HG03354 (cell line): ENCODE measurements at regions not wholly inside any gene's neighbourhood (a gene's known extent, or its start where the extent isn't known, plus 50 kb on each side); places are given as distances from the start of the nearest gene placed in this dataset.

Source experiments
- ATAC-seq: cut with Tn5 transposase; IDR thresholded peaks from one replicate; pipeline ENCODE4 v1.9.1; 2021; ENCODE audit warnings: mild to moderate bottlenecking; ENCODE audit not compliant: unreplicated experiment, poor library complexity, severe bottlenecking

GRCh38 chr17:71360301-71360700, 760.5 kb upstream of the SOX9 start:
- no peak for ATAC-seq

DNA sequence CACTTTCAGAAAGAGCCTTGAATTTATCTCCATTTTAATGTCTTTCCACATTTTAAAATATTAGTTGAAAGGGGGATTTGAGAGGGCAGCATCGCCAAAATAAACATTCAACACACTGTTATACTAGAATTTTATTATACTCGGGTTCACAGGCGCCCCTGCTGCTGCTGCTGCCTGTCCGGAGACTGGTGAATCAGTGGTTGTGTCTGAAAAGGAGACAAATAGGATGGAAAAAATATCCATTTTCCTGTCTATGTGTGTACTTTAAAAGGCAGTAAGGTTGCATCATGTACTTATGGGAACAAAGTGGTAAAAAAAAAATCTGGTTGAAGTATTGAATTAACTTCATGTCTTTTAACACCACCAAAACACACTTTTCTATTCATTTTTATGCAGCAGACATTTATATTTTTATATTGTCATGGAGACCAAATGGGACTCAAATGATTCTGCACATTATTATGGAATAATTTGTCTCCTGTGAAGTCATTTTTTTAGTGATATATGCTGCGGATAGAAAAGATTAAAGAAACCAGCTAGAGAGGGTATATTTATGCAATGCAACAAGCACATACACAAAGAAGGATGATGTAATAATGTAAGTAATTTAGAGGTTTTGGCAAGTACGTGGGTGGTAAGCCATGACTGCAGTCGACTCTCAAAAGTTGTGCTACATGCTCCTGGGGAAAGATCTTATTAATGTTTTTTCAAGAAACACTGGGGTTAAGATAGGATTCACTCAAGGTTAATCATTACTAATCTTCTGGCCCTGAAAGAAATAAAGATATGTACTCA, 759.0 kb upstream of the SOX9 start:
- no peak for ATAC-seq

DNA sequence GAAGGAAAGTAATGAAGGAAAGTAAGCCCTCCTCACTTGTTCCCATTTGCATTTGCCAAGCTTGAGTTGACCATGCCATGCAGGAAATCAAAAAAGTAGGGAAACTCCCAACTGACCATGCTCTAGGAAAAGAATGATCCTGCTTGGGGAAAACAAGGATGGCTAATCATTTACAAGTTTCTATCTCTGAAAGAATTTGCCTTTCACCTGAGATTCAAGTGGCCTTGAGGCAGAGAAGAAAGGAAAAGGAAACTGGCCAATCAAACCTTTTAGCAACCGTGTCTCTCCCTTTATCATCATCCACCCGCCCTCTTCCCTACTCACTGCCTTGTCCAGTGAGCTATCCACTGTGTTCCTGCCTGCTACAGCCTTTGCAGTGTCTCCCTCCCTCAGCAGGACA, 757.2 kb upstream of the SOX9 start:
- ATAC-seq, result no peak

GRCh38 chr17:71371809-71372208, 749.0 kb upstream of the SOX9 start:
- no peak for ATAC-seq

DNA sequence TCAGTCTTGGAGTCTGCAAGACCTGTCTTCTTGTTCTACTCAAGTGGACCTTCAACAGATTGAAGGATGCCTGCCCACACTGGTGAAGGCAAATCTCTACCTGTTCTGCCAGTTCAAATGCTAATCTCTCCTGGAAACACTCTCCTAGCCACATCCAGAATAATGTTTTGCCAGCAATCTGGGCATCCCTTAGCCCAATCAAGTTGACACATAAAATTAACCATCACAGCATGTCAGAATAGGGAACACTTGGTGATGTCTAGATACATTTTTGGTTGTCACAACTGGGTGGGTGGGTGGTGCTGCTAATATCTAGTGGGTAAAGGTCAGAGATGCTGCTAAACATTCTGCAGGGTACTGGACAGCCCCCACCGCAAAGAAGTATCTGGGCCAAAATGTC, 744.9 kb upstream of the SOX9 start:
- no peak for ATAC-seq

- no peak for ATAC-seq
These were observed 743.9 kb upstream of the SOX9 start for GRCh38 chr17:71376933-71377332.

DNA sequence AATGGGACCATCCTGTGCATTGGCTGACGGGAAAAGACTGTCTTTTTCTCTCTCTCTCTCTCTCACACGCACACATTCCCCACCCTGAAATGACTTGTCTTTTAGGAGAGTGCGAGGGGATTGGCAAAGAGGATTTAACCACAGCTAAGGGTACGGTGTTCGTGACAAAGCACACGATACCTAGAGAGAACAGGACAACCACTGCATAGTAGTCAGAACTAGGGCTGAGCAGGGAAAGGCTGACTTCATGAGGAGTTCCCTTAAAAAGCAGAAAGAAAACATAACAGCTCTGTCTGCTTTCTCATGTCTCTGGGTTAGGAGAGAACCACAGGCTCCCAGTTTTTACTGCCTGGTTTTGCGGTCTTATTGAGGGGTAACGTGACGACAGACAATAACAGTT, 742.8 kb upstream of the SOX9 start:
- no peak for ATAC-seq

- no peak for ATAC-seq
These were observed 742.1 kb upstream of the SOX9 start for GRCh38 chr17:71378741-71379140.

GRCh38 chr17:71379512-71379911, 741.3 kb upstream of the SOX9 start:
- no peak for ATAC-seq

- ATAC-seq, result no peak
These were observed 740.3 kb upstream of the SOX9 start for GRCh38 chr17:71380535-71380934.

DNA sequence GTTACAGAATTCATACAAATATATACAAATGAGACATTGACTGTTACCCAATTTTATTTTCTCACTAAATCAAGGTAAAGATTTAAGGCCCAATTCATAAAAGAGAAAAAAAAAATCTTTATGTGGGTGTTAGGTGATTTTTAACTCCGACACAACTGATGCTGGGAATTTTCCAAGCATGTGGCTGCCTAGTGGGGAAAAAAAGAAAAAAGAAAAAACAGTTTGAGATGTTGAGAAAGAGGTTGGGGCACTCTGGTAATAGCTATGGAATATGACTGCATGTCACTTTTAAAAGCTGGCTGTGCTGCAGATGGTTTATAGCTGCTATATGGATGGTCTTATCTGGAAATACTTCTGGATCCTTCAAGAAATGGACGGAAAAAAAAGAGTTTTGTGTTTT, 739.9 kb upstream of the SOX9 start:
- no peak for ATAC-seq

DNA sequence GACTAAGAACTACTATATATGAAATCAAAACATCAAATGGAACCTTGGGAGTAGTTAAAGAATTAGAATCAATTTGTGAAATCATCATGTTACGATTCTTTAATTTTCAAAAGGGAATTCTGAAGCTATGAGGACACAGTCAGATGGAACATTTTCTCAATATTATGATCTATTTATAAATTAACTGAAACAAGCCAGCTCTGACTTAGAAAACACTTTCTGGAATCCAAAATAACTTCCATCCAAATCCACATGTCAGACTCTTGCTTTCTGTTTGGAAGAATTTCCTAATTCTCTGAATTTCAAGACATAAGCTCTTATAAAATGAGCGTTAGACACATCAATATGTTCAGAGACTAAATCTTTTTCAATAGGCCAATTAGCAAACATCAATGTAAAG, 737.7 kb upstream of the SOX9 start:
- no peak for ATAC-seq

- no peak for ATAC-seq
These were observed 733.4 kb upstream of the SOX9 start for GRCh38 chr17:71387456-71387855.

DNA sequence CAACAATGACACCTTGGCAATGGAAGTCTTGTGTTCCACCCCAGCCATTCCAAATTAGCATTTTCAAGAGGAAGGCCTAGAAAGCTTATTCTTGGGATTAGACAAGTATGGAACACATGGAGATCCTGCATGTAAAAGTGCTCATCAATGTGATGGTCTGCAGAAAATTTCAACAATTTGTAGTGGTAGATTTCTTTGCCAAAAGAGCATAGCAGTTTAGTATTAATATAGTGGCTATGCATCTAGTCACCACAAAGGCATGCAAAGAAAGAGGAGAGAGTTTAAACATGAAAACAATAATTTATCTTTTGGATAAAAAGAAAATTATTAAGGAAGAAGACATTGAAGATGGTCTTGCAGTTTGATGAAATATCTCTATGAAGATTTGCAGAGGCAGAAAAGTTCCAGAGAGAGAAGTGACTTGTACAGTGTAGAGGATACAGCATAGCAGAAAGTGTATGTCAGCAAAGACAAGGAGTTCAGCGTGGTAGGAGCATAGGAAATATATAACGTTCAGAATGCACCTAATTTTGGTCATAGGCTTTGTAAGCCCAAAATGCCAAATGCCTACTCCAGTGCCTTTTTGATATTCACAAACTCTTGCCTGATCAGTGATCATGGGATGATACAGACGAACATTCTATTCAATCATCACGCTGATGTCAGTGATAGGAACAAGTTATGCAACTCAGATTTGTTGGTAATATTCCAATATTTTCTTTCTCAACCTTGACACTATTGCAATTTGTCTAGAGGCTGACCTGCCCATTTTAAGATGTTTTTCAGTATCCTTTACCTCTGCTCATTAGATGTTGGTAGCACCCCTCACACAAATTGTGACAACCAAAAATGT, 727.9 kb upstream of the SOX9 start:
- ATAC-seq, result no peak

- no peak for ATAC-seq
These were observed 724.9 kb upstream of the SOX9 start for GRCh38 chr17:71395901-71396300.

DNA sequence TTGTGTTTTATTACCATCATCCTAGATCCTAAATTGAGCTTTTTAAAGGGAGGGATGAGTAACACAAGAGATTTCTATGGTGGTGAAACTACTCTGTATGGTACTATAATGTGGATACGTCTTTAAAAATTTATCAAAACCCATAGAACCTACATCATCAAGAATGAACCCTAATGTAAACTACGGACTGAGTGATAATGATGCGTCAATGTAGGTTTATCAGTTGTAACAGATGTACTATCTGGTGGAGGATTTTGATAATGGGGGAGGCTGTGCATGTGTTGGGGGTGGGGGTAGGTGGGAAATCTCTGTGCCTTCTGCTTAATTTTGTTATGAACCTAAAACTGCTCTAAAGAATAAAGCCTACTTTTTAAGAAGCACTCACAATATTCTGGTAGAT, 724.1 kb upstream of the SOX9 start:
- ATAC-seq, result no peak

DNA sequence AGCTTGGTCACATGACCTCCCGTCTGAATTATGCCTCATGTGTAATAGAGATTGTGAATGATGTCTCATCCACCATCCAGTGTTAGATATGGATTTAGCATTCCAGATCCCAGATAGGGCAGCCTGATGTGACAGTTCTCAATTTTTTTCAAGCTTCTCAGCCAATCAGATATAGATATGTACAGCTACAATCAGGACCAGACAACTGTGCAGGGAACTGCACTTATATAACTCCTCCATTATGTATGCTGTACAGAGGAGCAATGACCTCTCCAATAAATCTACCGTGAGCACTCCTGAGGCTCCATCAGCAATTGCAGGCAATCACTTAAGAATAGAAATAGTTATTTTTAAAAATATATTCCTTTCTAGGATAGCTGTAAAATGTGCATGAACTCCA, 722.8 kb upstream of the SOX9 start:
- no peak for ATAC-seq

DNA sequence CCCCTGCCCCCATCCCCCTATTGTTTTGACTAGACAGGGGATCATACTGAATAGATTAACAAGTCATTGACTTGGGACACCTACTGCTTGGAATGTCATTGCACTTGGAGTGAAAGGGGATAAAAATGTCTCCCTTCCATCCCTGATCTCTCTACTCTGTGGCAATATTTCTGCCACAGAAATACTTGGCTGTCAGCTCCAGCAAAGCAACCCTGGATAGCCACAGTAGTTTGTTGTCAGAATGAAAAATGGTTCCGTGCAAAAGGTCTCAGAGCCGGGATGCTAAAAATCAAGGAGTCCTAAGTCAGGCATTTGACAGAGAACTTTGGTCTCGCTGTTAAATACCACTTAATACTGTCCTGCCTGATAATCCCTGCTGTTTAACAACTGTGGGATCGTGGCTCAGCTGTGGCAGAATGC, 722.0 kb upstream of the SOX9 start:
- no peak for ATAC-seq

GRCh38 chr17:71399221-71399620, 721.6 kb upstream of the SOX9 start:
- ATAC-seq, result no peak

DNA sequence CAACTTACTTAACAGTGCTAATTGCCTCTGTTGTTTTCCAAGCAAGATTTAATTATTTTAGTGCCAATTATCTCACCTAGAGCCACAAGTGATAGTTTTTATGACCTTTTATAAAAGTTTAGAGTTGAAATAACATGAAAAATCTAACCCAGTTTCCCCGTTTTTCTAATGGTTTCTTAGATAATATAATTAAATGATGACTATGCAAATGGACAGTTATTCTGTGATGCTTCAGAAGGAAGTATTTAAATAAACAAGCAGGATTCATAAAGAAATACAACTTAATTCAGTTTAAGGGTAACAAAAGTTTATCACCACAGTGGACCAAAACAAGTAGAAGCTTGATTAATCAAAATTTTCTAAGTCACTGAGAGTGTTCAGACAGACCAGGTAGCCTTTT, 721.2 kb upstream of the SOX9 start:
- no peak for ATAC-seq

DNA sequence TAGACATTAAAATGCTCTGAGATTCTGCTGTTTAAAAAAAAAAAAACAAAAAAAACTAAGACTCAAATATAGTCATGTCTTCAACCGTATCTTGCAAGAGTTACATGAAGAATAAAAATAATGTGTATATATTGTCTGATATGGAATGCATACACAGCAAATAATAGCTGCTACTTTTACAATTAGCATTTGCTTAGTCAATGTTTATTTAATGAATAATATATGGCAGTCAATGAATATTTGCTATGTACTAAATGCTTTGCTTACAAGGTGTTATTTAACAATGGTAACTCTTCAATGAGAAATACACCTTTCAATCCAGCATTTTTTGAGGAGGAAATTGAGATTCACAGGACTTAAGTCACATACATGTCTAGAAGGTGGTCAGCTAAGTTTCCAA, 718.8 kb upstream of the SOX9 start:
- no peak for ATAC-seq
